H9 (cell line): ENCODE measurements at regions not wholly inside any gene's neighbourhood (a gene's known extent, or its start where the extent isn't known, plus 50 kb on each side); places are given as distances from the start of the nearest gene placed in this dataset.

Experiments
- DNase-seq: peaks from one replicate; pipeline ENCODE4 v3.0.0-alpha.2; 2017
- H2AFZ ChIP-seq: one replicate; pipeline ENCODE4 v1.6.1; 2013; ENCODE audit warnings: mild to moderate bottlenecking, low read length, control low read depth, moderate library complexity
- H2AK5ac ChIP-seq: 2 replicates; pipeline ENCODE4 v1.6.1; 2013; ENCODE audit warnings: low read length, control low read depth, mixed read lengths; ENCODE audit not compliant: insufficient read length
- H2BK120ac ChIP-seq: one replicate; pipeline ENCODE4 v1.6.1; 2013; ENCODE audit warnings: low read depth, mild to moderate bottlenecking, low read length, control low read depth, inconsistent platforms; ENCODE audit not compliant: poor library complexity, severe bottlenecking
- H2BK12ac ChIP-seq: 2 replicates; pipeline ENCODE4 v1.6.1; 2013; ENCODE audit warnings: low read length, control low read depth, mixed read lengths, low read depth; ENCODE audit not compliant: insufficient read length
- H2BK15ac ChIP-seq: 2 replicates; pipeline ENCODE4 v1.6.1; 2013; ENCODE audit warnings: low read depth, low read length, control low read depth
- H2BK20ac ChIP-seq: one replicate; pipeline ENCODE4 v1.6.1; 2013; ENCODE audit warnings: low read depth, mild to moderate bottlenecking, low read length, control low read depth, inconsistent platforms; ENCODE audit not compliant: poor library complexity, severe bottlenecking
- H2BK5ac ChIP-seq: 2 replicates; pipeline ENCODE4 v1.6.1; 2013; ENCODE audit warnings: low read length, control low read depth, mixed read lengths; ENCODE audit not compliant: insufficient read length
- H3K14ac ChIP-seq: 2 replicates; pipeline ENCODE4 v1.6.1; 2013; ENCODE audit warnings: low read length, control low read depth; ENCODE audit not compliant: insufficient read depth
- H3K18ac ChIP-seq: 2 replicates; pipeline ENCODE4 v1.6.1; 2013; ENCODE audit warnings: low read depth, mild to moderate bottlenecking, mixed read lengths, low read length, control low read depth; ENCODE audit not compliant: insufficient read length
- H3K23ac ChIP-seq: 2 replicates; pipeline ENCODE4 v1.6.1; 2013; ENCODE audit warnings: low read length, control low read depth, mixed read lengths, low read depth; ENCODE audit not compliant: insufficient read length
- H3K23me2 ChIP-seq: 2 replicates; pipeline ENCODE4 v1.6.1; 2013; ENCODE audit warnings: low read depth, mild to moderate bottlenecking, mixed read lengths, low read length, control low read depth; ENCODE audit not compliant: insufficient read length, poor library complexity, severe bottlenecking
- H3K27ac ChIP-seq: 2 replicates; pipeline ENCODE4 v1.5.1; 2013; ENCODE audit warnings: low read length, control low read depth, mixed read lengths, low read depth; ENCODE audit not compliant: insufficient read length
- H3K27me3 ChIP-seq: 2 replicates; pipeline ENCODE4 v1.6.1; 2013; ENCODE audit warnings: low read length, control low read depth, inconsistent platforms; ENCODE audit not compliant: insufficient read depth
- H3K4ac ChIP-seq: 2 replicates; pipeline ENCODE4 v1.6.1; 2013; ENCODE audit warnings: low read depth, mild to moderate bottlenecking, control low read depth, inconsistent platforms, low read length, moderate library complexity
- H3K4me1 ChIP-seq: 2 replicates; pipeline ENCODE4 v1.6.1; 2013; ENCODE audit warnings: low read length, control low read depth, inconsistent platforms; ENCODE audit not compliant: insufficient read depth
- H3K4me2 ChIP-seq: 2 replicates; pipeline ENCODE4 v1.6.1; 2013; ENCODE audit warnings: low read length, control low read depth, mixed read lengths; ENCODE audit not compliant: insufficient read length, insufficient read depth
- H3K56ac ChIP-seq: 2 replicates; pipeline ENCODE4 v1.6.1; 2013; ENCODE audit warnings: low read depth, mild to moderate bottlenecking, mixed read lengths, low read length, control low read depth; ENCODE audit not compliant: insufficient read length
- H3K79me1 ChIP-seq: 2 replicates; pipeline ENCODE4 v1.6.1; 2013; ENCODE audit warnings: low read depth, mild to moderate bottlenecking, moderate library complexity, low read length, control low read depth, inconsistent platforms; ENCODE audit not compliant: insufficient read depth, poor library complexity, severe bottlenecking
- H3K79me2 ChIP-seq: 2 replicates; pipeline ENCODE4 v1.6.1; 2013; ENCODE audit warnings: low read length, control low read depth, inconsistent platforms; ENCODE audit not compliant: insufficient read depth
- H3K9ac ChIP-seq: 2 replicates; pipeline ENCODE4 v1.6.1; 2013; ENCODE audit warnings: low read length, control low read depth, mixed read lengths; ENCODE audit not compliant: insufficient read length; ENCODE audit errors: extremely low read depth
- H3K9me3 ChIP-seq: one replicate; pipeline ENCODE4 v1.6.1; 2013; ENCODE audit warnings: low read depth, low read length, inconsistent platforms; ENCODE audit not compliant: control insufficient read depth
- H3T11ph ChIP-seq: one replicate; pipeline ENCODE4 v1.6.1; 2013; ENCODE audit warnings: mild to moderate bottlenecking, low read length, control low read depth, inconsistent platforms
- H4K20me1 ChIP-seq: one replicate; pipeline ENCODE4 v1.6.1; 2013; ENCODE audit not compliant: control insufficient read depth, insufficient read length, insufficient read depth
- H4K5ac ChIP-seq: 2 replicates; pipeline ENCODE4 v1.6.1; 2013; ENCODE audit warnings: low read depth, mild to moderate bottlenecking, mixed read lengths, low read length, control low read depth; ENCODE audit not compliant: insufficient read length
- H4K8ac ChIP-seq: replicated peaks from 2 replicates; pipeline ENCODE4 v1.6.1; 2013; ENCODE audit warnings: low read length, control low read depth, mixed read lengths, low read depth; ENCODE audit not compliant: insufficient read length
- H4K91ac ChIP-seq: 2 replicates; pipeline ENCODE4 v1.6.1; 2013; ENCODE audit warnings: low read depth, mild to moderate bottlenecking, moderate library complexity, mixed read lengths, low read length, control low read depth; ENCODE audit not compliant: insufficient read length
- H3K27ac Mint-ChIP-seq, 3 experiments: 2 replicates in 2 of 3; 3 replicates in 1 of 3; pipeline ENCODE4 v1.8.0; 2020 to 2021; ENCODE audit warnings: mixed read lengths in 3 of 3, mild to moderate bottlenecking in 1 of 3, moderate library complexity in 1 of 3
- H3K27me3 Mint-ChIP-seq: 2 replicates; pipeline ENCODE4 v1.8.0; 2021; ENCODE audit warnings: low read depth, mild to moderate bottlenecking, moderate library complexity, mixed read lengths
- H3K36me3 Mint-ChIP-seq, 3 experiments: 2 replicates in 2 of 3; 3 replicates in 1 of 3; pipeline ENCODE4 v1.8.0; 2020 to 2021; ENCODE audit warnings: low read depth in 3 of 3, mixed read lengths in 3 of 3; ENCODE audit not compliant: insufficient read depth in 1 of 3
- H3K4me1 Mint-ChIP-seq, 2 experiments: 2 replicates each; pipeline ENCODE4 v1.8.0; 2020; ENCODE audit warnings: mixed read lengths in 2 of 2
- H3K4me3 Mint-ChIP-seq, 2 experiments: 2 replicates in 1 of 2; 3 replicates in 1 of 2; pipeline ENCODE4 v1.8.0; 2020 to 2021; ENCODE audit warnings: mild to moderate bottlenecking in 2 of 2, mixed read lengths in 2 of 2, moderate library complexity in 1 of 2
- H3K9me3 Mint-ChIP-seq, 2 experiments: 2 replicates in 1 of 2; 3 replicates in 1 of 2; pipeline ENCODE4 v1.8.0; 2020; ENCODE audit warnings: mild to moderate bottlenecking in 2 of 2, mixed read lengths in 2 of 2, moderate library complexity in 1 of 2
- CTCF ChIP-seq: fragments of 200-600 bp; sonication (generic); conservative IDR thresholded peaks from 3 replicates; pipeline ENCODE4 v1.8.0; 2021; ENCODE audit warnings: antibody characterized with exemption, mild to moderate bottlenecking
- WGBS: extraction: QIAGEN DNeasy Blood & Tissue Kit; methylation state at CpG from one replicate; pipeline ENCODE4 v1.1.7; 2013; ENCODE audit warnings: missing lambda C conversion rate, low lambda C conversion rate, mixed read lengths; ENCODE audit not compliant: insufficient read length; ENCODE audit errors: extremely low coverage; 5-methylcytosine and 5-hydroxymethylcytosine counted together

- no peaks in the 10 kb centered on the region for H3K79me2 ChIP-seq
- no peaks in the 10 kb centered on the region for H3K79me1 ChIP-seq
- H2AK5ac ChIP-seq: no peak overlapping the region
- H4K91ac ChIP-seq: no peak overlapping the region
- no peak overlapping the region for H2BK15ac ChIP-seq
- H3K27ac Mint-ChIP-seq: no peak overlapping the region
- H3K27ac ChIP-seq: no peak overlapping the region
- H2BK120ac ChIP-seq: no peak overlapping the region
- H3T11ph ChIP-seq: no peak overlapping the region
- H2BK12ac ChIP-seq: no peak overlapping the region
- H2BK20ac ChIP-seq: no peak overlapping the region
- no peak overlapping the region for H3K4me2 ChIP-seq
- no peaks in the 10 kb centered on the region for H3K9me3 ChIP-seq
- no peaks in the 10 kb centered on the region for H3K36me3 Mint-ChIP-seq
- H3K4me3 Mint-ChIP-seq: no peak overlapping the region
- H3K27me3 Mint-ChIP-seq: no peaks in the 10 kb centered on the region
- no CpG with 5 or more reads among the region's 4 CpGs for WGBS
- H3K4me1 ChIP-seq: no peaks in the 10 kb centered on the region
- no peak overlapping the region for H2AFZ ChIP-seq
- H3K27me3 ChIP-seq: no peaks in the 10 kb centered on the region
- H3K23me2 ChIP-seq: no peaks in the 10 kb centered on the region
- no peak overlapping the region for H3K56ac ChIP-seq
- no peak overlapping the region for H2BK5ac ChIP-seq
- DNase-seq: no peak
- H3K9me3 Mint-ChIP-seq: no peaks in the 10 kb centered on the region
- H3K9ac ChIP-seq: no peak overlapping the region
- TF ChIP-seq CTCF: no peak
- no peak overlapping the region for H3K14ac ChIP-seq
- H3K23ac ChIP-seq: no peak overlapping the region
- no peak overlapping the region for H4K5ac ChIP-seq
- no peak overlapping the region for H4K8ac ChIP-seq
- no peak overlapping the region for H3K18ac ChIP-seq
- H3K4me1 Mint-ChIP-seq: peaks cover 0 to 3% of the 10 kb centered on the region in 2 experiments; a peak in 1 of 4 replicates
- no peaks in the 10 kb centered on the region for H4K20me1 ChIP-seq
- no peak overlapping the region for H3K4ac ChIP-seq
These were observed 188.3 kb upstream of the MEF2C start for GRCh38 chr5:89071101-89071940.
